ENCODE measurements at regions not wholly inside any gene's neighbourhood (a gene's known extent, or its start where the extent isn't known, plus 50 kb on each side); places are given as distances from the start of the nearest gene placed in this dataset.

GRCh38 chr3:29201604-29202003 is 79.3 kb upstream of the RBMS3 start:
- no peak for DNase-seq

DNA sequence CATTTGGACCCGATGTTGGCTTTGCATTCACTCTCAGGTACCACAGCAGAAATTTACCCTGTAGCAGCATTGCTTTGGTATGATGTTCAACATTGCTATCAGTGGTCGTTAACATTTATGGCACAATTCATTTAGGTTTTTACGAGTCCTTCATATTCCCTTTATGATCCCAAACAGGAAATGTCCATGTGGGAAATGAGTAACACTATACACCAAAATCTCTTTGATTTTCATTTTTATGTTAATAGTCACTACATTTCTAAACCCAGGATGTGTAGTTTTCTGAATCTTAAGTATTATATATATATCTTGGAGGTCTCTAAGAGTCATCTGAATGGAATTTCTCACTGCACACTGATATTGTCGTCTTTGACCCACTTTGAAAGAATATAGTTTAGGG is 78.5 kb upstream of the RBMS3 start:
- no peak for DNase-seq

DNA sequence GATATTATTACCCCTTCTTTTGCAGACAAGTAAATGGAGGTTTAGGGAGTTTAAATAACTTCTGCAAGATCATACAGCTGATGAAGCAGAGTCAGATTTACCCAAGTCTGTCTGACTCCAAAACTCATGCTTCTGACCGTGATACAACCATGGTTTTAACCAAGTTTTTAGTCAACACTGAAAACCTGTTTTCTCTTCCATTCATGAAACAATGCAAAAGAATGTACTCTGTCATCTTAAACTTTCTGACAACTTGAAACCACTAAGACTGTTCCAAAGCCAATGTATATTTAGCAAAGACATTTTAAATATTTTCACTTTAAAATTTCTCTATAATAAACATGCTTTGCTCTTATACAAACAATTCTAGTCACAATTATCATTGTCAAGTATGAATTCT is 77.0 kb upstream of the RBMS3 start:
- no peak for DNase-seq

GRCh38 chr3:29207427-29207826 is 73.4 kb upstream of the RBMS3 start:
- no peak for DNase-seq

DNA sequence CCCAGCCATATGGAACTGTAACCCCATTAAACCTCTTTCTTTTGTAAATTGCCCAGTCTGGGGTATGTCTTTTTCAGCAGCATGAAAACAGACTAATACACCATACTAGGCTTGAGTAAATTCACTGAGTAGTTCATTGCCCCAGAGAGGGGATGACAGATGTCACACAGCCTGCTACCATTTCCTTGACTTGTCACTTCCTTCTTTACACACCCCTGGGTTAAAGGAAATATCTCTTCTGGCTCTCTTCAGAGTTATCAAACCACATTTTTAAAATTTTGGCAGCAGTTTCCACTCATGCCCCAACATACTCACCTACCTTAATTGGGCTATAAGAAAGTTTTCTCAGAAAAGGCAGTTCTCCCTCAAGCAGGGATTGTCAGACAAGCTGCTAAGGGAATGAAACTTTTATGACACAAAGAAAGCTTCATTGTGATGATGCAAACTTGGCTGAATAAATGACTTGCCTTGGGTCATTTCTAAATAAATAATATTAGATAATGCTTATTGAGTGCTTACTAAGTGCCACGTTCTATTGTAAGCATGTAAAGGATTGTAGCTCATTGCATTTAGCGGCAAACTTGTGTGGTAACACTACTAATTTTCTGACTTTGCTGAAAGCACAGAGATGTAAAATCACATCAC is 68.0 kb upstream of the RBMS3 start:
- no peak for DNase-seq

DNA sequence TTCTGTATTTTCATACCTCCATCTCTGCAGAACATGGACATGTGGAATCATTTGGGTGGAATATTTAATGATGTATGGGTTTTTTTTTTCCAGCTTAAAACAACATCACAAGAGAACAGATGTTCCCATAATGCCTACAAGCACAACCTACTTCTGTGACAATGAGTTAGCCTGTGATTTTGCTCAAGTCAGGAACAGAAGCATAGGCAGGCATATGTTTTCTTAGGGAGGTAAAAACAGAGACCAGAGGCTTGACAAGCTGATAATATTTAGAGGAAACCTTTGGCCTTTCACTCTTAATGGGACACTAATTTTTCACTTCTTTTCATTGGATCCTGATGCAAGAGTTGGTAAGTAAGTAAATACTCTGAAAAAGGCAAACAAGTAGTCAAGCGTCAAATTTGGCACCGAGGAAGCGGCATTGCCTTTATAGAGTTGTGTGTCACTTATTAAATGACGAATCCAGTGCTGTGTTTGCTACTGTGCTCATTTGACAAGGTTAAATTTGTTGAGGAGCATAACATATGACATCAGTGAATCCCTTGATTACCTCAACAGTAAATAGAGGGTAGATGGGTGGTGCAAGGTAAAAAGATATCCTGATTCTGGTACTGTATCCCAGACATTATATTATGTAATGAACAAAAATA is 66.7 kb upstream of the RBMS3 start:
- DNase-seq = no peak

DNA sequence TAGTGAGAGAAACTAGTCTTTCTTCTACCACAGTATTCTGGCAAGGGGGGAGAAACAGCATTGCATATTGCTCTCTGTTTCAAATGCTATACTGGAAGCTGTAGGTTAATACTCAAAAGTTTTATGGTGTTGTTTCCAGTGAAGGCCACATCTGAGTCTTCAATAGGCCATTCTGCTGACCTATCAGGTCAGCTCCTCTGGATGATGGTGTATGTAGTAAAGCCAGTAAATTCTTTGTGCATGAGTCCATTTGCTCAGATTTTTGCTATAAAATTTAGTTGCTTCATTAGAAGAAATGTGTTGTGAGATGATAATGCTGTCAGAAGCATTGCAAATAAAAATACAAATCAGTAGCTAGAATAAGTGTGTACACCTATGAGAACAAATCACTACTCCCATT is 64.9 kb upstream of the RBMS3 start:
- DNase-seq = no peak

- no peak for DNase-seq
Observed at GRCh38 chr3:29226706-29227105, 54.2 kb upstream of the RBMS3 start.

DNA sequence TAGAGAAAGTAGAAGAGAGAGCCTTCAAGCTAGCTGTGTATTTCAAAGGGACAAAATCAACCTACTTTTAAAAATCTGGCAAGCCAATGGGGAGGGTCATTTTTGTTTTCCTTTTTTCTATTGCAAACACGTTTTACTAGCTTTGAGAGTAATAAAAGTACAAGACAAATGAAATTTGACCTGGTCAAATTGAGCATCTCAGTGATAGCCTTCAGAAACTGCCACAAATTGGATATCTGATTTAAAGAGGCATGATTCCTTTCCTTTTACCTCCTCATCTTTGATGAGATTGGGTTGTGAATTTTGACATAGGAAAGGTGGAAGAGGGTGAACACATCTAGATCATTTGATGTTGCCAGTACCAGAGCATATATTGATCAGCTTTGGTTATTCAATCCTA is 53.6 kb upstream of the RBMS3 start:
- DNase-seq = no peak
